Kidney epithelial cell (primary cell): ENCODE measurements at regions not wholly inside any gene's neighbourhood (a gene's known extent, or its start where the extent isn't known, plus 50 kb on each side); places are given as distances from the start of the nearest gene placed in this dataset.
"Not testable (repeated sequence)": the region's sequence is repeated elsewhere in the genome, so short reads cannot be mapped to it uniquely, and the experiment has no call there.

Experiments
- DNase-seq: peaks from one replicate; pipeline ENCODE4 v3.0.0-alpha.2; 2010; ENCODE audit warnings: low read depth
- H3K27me3 ChIP-seq: 2 replicates; pipeline ENCODE4 v1.6.0; 2011; ENCODE audit warnings: low read length; ENCODE audit not compliant: control insufficient read depth, insufficient read depth
- H3K36me3 ChIP-seq: 2 replicates; pipeline ENCODE4 v1.5.1; 2011; ENCODE audit warnings: low read length; ENCODE audit not compliant: control insufficient read depth, insufficient read depth
- H3K4me3 ChIP-seq: 2 replicates; pipeline ENCODE4 v1.5.1; 2011; ENCODE audit warnings: low read depth, mild to moderate bottlenecking, control low read depth, low read length
- CTCF ChIP-seq: IDR thresholded peaks from 2 replicates; pipeline ENCODE4 v1.5.1; 2011; ENCODE audit warnings: mild to moderate bottlenecking, moderate library complexity, low read length, control low read depth, inconsistent platforms; ENCODE audit not compliant: insufficient read depth, poor library complexity, severe bottlenecking

GRCh38 chr6:27825025-27825793 is 87.0 kb downstream of the OR2B2 start:
- TF ChIP-seq CTCF: no peak
- peak overlapping the region; percentile 64 for H3K4me3 ChIP-seq
- no peak for DNase-seq
- H3K36me3 ChIP-seq: no peaks in the 10 kb centered on the region
- no peaks in the 10 kb centered on the region for H3K27me3 ChIP-seq

GRCh38 chr6:27824211-27825024 is 87.8 kb downstream of the OR2B2 start:
- H3K27me3 ChIP-seq, DNase-seq: not testable (repeated sequence)

GRCh38 chr6:27823714-27824210 is 88.4 kb downstream of the OR2B2 start:
- peak overlapping the region; percentile 30 for H3K4me3 ChIP-seq
- not testable (repeated sequence) for DNase-seq

More at GRCh38 chr6:27824211-27825024, 87.8 kb downstream of the OR2B2 start:
- peak overlapping the region; percentile 64 for H3K4me3 ChIP-seq
- H3K36me3 ChIP-seq: not testable (repeated sequence)

GRCh38 chr6:27816906-27817305 is 95.3 kb downstream of the OR2B2 start:
- Histone ChIP-seq H3K4me3 (no peak overlapping the region), H3K36me3 (no peaks in the 10 kb centered on the region), H3K27me3 (no peaks in the 10 kb centered on the region)
- TF ChIP-seq CTCF: no peak
- DNase-seq: no peak

More at GRCh38 chr6:27823714-27824210, 88.4 kb downstream of the OR2B2 start:
- H3K36me3 ChIP-seq, H3K27me3 ChIP-seq: not testable (repeated sequence)

GRCh38 chr6:27814665-27815424 is 97.4 kb downstream of the OR2B2 start:
- Histone ChIP-seq H3K4me3 (peak overlapping the region; percentile 45), H3K36me3 (no peaks in the 10 kb centered on the region), H3K27me3 (no peaks in the 10 kb centered on the region)
- peak; percentile 87 for DNase-seq
- no peak for TF ChIP-seq CTCF

- DNase-seq, H3K36me3 ChIP-seq, H3K27me3 ChIP-seq: not testable (repeated sequence)
- peak overlapping the region; percentile 39 for H3K4me3 ChIP-seq
These were observed 97.9 kb downstream of the OR2B2 start for GRCh38 chr6:27814415-27814664.
